Brain pericyte (primary cell): ENCODE measurements at regions not wholly inside any gene's neighbourhood (a gene's known extent, or its start where the extent isn't known, plus 50 kb on each side); places are given as distances from the start of the nearest gene placed in this dataset.

Experiments used
- DNase-seq: peaks from one replicate; pipeline ENCODE4 v3.0.0-alpha.2; 2012; ENCODE audit warnings: low read depth, low spot score

DNA sequence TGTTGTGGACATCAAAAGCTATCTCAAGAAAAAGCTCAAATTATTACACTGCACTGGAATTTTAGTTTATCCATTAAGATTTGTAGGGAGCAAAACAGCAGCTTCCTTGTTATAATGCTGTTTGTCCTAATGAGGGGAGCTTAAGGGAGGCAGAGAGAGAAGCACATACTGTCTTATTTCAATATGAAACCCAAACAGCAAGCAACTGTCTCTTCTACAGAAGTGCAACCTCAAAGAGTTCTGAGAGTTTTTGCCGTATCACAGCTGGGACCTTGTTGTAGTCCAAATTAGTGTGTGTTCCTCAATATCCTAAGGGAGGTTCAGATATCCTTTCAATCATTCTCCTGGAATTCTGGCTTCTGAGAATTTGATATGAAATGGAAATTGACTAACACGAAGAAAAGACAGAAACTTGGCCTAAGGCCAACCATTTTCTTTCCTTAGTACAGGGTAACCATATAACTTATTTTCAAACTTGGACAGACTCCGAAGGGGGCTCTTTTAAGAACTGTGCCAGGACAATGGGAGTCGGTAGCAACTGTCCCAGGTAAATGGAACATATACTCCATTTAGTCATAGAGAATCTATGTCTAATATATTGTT is 149.3 kb upstream of the CCN2 start:
- no peak for DNase-seq

DNA sequence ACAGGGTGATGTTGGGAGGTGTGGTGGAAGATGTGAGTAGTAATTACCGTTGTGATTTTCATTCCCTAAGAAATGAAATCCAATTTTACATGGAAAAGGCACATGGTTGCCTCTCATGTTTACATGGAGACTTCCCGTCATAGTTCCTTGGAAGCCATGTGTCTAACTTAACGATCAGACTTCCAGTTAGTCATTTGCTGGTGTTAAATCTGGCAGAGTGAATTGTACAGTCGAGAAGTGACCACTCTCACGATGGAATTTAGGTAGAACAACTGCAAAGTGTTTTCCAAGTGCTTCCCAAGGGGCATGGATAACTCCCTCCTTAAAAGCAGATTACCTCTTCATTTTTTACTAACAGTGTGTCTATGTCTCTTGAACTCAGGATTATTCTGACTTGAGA is 145.8 kb upstream of the CCN2 start:
- no peak for DNase-seq

DNA sequence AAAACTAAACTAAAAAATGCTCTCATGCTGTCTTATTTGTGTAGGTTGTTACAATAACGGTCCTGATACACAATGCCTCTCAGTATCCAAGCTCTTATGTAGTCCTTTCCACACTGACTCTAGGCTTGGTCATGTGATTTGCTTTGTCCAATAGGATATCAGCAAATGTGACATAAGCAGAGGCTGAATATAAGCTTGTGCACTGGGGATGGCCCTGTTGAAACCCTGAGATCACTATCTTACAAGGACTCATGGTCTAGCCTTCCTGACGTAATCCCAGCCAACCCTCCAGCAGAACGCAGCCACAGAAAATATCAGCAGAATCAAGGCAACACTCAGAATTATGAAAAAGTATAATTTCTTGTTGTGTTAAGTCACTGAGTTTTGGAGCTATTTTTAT is 145.1 kb upstream of the CCN2 start:
- no peak for DNase-seq

DNA sequence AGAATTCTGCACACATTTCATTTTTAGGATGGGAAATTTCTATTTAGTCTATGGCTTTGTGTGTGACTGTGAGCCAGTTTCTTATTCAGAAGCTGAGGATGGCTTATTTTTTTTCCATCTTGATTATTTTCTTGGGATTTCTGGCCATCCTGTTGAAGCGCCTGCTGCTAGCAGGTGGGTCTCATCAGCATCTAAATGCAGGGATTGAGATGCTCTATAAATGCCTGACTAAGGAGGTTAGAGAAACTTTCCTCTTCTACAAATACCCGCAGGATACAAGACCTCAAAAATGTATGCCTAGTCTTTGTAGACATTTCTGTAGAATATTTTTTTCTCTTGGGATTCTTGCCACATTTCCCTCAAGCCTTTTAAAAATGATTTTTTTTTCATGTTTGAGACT is 138.0 kb upstream of the CCN2 start:
- no peak for DNase-seq

DNA sequence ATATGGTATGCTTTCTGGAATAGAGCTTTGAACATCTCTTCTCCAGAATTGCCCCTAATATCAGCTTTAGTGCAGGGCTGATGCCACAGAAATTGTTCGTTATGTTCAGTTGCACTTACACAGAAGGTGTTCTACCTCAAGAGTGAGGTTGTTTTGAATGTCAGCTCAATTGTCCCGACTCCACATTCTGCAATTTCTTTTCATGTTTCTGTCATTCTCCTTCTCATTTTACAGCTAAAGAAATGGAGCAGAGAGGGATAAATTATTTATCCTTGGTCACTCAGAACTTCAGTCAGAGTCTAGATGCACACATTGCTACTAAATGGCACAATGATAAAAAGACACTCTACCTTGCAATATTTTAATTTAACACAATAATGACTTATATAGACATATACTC is 137.0 kb upstream of the CCN2 start:
- no peak for DNase-seq

DNA sequence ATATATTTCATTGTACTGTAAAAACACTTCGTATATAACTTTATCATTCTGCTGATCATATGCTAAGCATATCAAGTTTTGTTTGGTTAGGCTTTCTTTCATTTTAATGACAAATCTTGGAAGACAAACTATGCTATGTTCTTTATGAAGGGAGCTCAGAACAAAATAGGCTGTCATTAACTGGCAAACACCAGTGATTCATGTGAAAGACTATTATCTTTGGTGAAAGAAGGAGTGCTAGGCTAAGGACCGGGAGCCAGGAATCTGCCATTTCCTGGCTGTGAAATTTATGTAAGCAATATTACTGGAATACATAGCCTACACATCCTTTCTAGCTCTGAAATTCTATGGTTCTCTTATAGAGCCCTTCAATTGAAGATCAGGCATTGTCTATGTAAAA is 136.2 kb upstream of the CCN2 start:
- no peak for DNase-seq

DNA sequence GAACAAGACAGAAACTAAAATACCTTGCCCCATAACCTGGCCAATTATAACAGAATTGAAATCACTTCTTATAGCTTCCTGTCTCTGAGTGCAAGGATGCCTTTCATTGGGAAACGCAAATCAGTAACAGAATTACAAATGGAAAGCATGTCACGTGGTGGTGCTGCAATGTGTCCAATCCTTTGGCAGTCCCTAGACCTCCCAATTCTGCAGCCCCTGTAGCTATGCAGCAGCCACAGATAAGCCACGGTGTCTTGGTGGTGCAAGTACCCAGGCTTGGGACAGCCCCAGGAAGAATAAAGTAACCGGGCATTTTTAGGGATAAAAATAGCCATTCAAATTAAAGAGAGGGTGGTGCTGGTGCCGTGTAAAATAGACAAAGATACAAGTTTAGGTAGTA is 134.6 kb upstream of the CCN2 start:
- no peak for DNase-seq

DNA sequence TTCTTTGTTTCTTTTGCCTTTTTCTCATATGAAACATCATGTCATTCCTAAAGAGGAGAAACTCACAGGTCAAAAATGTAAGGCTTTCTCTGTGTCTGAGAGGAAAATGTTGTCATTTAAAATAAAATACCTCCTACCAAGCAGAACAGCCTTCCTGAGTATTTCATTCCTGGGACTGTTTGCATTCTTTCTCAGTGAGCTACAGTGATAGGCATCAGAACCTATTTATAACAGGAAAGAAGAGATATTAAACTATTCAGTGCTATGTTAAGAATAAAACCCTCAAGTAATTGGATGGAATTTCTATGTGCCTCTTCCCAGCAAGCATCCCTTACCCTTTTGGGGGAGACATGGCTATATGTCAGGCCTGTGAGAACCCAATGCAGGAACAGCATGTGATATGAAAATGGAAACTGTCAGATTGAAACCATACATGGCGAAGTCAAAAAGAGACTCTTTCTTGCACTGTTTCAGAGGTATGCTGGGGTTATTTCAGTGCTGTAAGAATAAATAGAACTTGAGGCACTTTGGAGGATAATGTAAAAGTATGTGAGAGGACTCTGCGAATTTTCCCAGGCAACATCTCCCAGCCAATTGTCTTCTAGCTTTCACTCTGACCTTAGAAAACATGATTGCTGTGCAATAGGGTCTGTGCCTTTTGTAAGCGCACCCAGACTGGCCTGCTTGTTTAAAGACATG is 133.8 kb upstream of the CCN2 start:
- DNase-seq, result no peak

DNA sequence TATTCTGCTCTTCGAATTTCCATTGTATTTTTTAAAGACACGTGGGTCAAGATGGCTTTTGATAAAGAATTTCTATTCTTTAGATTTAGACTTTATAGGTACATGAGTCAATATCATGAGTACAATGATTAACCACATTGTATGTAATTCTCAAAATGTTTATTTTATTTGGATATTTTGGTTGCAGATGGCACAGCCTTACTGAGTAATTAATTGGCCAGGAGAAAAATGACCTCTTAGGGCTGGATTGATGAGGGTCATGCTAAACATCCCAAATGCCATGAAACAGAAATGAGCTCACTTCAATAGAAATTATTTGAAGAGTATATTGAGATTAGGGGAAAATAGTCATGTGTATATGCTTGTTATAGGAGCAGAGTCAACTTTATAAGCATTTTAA is 131.2 kb upstream of the CCN2 start:
- DNase-seq, result no peak

DNA sequence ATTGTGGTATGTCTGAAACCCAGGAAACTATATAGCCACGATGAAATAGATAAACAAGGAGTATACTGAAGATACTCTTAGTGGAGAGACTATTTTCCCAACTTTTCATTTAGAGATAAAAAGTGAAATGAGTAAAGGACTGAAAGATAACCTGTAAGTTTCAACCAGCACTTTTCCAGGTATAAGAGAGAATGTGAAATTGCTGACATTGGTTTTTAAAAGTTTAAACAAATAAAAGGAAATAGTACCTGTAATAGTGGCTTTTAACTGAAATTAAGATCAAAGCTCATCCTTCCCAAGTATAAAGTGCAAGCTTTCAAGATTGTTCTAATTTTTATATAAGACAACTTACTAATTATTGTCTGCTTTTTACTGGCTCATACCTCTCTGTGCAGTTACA is 130.2 kb upstream of the CCN2 start:
- DNase-seq, result no peak

DNA sequence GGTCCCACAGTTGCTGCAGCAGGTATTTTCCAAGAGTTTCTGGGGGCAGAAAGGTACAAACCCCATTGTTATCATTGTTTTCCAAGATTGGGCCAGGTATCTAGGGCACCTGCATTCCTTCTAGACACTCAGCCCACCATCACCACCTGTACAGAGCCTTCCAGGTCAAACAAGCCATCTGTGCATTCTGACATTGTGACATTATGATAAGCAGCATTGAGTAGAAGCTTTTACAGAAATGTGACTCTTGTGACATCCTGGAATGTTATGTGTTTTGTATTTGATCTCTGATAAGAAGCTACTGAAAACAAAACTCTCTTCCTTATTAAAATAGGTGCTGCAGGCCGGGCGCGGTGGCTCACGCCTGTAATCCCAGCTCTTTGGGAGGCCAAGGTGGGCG is 128.1 kb upstream of the CCN2 start:
- no peak for DNase-seq

DNA sequence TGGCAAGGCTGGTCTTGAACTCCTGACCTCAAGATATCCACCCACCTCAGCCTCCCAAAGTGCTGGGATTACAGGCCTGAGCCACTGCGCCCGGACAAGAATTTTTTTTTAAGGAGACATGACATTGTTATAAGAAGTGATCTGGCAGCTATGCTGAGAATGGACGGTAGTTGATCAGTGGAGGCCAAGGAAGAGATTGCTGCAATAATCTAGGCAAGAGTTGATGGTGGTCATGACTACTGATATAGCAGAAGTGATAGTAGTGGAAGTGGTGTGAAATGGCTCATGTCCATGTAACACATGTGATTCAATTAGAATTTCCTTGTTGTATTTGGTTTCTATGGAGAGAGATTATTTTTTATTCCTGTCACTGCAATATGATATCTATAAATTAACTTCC is 125.3 kb upstream of the CCN2 start:
- no peak for DNase-seq

DNA sequence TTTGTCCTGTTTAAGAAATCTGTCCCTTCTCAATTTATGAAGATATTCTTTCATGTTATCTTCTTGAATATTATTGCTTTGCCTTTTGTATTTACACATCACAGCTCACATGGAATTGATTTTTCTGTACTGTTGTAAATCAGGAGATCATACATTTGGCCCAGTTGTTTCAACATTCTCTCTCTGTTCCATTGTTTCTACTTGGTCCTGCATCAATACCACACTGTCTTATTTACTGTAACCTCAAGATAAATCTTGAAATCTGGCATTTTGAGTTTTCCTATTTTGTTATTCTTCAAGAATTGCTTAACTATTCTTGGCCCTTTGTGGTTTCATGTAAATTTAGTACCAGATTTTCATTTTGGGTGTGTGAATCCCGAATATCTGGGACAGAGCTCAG is 121.7 kb upstream of the CCN2 start:
- DNase-seq, result no peak

DNA sequence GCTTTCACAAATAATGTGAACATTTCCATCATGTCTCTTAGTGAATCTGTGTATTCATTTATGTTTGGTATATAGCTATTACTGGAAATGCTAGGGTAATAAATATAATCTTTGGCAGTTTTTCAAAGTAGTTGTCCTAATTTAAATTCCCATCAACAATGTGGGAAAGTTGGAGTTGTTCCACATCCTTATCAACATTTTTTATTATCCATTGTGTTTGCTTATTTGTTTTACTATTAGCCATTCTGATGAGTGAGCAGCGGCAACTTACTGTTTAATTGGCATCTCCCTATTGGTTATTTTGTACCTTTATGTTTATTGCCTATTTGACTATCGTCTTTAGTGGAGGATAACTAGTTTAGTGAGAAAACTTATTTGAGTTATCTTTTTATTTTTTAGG is 121.1 kb upstream of the CCN2 start:
- no peak for DNase-seq

DNA sequence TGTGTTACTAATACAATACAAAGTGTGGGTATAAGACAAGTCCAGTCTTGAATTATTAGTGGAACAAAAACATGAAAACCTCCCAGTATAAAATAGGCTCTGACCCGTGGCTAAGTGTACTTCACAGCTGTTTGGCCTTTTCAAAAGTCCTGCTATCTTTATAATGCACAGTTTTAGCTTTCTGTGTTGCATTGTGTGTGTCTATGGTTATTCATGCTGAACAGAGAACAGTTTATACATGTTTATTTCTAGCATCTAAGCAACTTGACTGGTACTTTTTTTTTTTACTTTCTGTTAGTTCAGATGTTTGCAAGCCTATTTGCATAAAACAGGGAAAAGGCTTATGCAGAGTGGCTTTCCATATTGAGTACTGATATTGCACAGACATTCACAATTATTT is 119.2 kb upstream of the CCN2 start:
- no peak for DNase-seq

DNA sequence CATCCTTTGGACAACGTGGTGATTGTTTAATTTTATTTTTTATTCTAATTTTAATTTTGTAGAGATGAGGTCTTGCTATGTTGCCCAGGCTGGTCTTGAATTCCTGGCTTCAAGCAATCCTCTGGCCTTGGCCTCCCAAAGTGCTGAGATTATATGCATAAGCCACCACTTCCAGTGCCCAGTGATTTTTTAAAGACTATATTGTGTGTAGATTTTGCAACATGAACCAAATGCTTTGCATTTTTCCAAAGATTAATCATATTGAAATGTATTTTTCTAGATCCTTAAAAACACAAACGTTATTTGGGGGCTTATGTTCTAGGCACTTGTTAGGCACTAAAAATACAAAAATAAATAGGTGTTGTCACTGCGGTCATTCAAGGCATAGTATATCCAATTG is 117.6 kb upstream of the CCN2 start:
- no peak for DNase-seq

DNA sequence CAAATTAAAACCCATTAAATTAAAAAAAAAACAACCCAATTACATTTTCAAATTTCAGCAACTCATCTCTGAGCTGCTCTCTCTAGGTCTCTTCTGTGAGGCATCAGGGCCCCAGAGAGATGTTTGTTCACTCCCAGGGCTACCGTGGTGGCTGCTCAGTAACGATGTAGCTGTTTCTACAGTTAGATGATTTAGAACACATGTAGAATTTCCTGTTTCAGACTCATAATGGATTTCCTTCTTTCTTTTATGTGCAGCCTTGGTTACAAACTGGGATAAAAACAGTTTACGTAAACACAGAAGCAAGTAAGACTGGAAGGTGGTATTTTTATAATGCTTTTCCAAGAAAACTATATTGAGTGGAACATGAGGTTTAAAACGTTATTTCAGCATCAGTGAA is 116.1 kb upstream of the CCN2 start:
- no peak for DNase-seq

DNA sequence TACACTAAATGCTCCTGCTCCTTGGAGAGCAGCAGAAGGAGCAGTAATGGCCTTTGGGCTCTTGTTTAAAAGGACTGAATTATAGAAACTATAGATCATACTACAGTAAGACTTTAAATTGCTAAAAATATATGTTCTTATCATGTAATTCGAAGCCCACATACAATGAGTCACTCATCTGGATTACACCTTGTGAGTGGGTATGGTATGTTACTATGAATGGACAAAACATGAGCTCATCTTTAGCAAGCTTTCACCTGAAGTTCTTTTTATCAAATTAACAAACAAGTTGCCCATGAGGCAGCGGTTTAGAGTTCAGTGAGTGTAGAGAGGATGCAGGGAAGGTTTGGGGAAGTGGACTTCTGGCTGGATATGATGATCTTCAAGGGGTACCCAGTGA is 114.4 kb upstream of the CCN2 start:
- no peak for DNase-seq

DNA sequence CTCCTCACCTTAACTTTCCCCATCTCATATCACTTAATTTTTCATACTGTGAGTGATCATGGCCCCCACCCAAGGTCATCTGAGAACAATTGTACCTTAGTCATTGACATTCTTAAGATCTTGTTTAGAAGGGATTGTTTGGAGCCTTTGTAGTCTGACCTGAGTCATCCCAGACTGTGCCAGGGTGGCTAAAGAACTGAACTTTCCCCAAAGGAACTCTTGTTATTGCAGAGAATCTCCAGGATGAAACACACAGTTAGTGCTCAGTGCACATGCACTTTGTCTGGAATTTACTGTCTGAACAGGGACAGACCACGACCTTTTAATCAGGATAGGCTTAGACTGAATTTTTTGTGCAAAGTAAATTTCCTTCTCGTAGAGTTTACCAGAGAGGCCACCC is 112.6 kb upstream of the CCN2 start:
- no peak for DNase-seq

DNA sequence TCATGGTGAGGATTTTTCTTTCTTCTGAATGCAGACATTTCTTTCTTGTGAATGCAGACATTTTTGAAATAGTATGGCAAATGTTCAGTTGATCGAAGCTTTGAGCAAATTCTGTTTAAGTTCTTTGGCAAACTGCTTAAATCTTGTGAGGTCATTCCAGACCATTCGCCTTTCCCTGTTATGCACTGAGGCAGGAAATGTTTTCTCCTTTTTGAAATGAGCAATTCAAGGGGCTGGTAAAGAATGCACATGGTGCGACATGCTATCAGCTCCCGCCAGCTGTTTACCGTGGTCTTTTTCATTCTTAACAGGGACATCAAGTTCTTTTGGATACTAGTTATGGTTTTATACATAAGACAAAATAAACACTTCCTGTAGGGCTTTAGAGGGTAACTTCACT is 112.0 kb upstream of the CCN2 start:
- no peak for DNase-seq

DNA sequence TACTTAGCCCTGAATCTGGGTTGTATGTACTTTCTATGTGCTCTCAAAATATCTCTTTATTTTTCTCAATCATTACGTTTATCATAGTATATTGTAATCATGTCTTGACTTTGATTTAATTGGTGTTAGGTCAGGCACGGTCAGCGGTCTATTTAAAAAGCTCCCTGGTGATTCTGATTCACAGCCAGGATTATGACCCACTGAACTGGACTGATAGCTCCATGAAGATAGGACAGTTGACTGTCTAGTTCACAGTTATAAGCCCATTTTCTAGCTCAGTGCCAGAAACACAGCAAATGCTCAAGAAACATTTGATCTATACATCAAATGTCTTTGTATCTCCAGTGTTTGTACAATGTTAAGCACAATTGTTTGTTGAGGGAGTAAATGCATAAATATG is 111.5 kb upstream of the CCN2 start:
- DNase-seq, result no peak

DNA sequence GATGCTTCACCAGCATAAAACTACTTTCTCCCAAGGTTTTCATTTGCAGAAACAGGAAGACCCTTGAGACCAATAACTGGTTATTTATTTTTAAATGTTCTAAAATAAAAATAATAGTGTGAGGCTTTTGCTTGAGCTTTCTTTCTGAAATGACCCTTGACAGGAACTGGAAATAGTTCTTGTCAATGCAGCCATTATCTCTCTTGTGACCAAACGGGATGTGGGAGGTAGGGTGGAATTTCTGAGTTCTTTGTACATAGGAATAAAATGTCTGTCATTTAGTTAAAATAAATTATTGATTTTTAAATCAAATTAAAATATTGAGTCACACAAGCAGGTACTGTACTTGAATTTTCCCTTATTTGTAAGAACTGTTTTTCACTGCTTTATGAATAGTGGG is 110.2 kb upstream of the CCN2 start:
- no peak for DNase-seq

DNA sequence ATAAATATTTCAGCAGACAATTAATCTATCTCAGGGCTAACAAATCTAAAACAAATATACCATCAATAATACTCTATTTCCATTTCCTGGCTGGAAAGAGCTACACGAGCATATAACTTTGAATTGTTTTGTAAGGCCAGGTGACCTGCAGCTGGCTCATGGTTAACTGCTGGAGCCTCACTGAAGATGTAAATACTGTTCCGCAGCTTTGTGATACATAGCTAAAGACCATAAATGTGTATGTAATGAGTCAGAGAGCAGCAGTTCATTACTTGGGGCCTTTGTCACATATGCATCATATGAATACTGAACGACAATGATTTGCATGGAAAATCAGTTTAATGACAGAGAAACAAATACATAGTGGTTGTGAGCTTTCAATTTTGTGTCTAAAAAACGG is 109.4 kb upstream of the CCN2 start:
- DNase-seq, result peak; percentile 29

DNA sequence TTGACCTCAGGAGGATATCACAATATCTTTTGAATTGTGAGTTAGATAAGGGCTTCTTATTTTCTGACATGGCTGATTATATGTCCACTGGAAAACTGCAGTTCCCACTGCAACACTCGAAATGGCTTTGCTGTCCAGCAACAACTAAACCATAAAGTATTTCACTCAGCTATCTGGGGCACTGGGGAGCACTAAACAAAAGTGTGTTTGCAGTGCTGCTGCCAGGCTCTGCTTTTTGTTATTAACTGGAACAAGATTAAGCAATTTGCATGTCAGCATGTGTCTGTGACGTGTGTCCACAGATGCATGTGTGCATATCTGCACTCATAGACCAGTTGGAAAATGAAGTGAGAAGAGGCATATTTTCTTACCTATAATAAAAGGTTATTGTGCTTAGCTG is 107.8 kb upstream of the CCN2 start:
- no peak for DNase-seq
